ENCODE measurements at regions not wholly inside any gene's neighbourhood (a gene's known extent, or its start where the extent isn't known, plus 50 kb on each side); places are given as distances from the start of the nearest gene placed in this dataset.

GRCh38 chr9:95815961-95816360 lies 59.5 kb upstream of the ERCC6L2 start:
- H3K4me3 ChIP-seq (ENCODE audit: low read depth, low read length) = no peak overlapping the region
- no peak for DNase-seq (ENCODE audit: low read depth, low spot score)
- TF ChIP-seq CTCF (IDR thresholded peaks at IDR 0.05; ENCODE audit: low read depth, low read length) = no peak
- in situ Hi-C loops (cut with HindIII; ENCODE audit: low sequenced_read_pairs) = no loop called here

- DNase-seq (ENCODE audit: low read depth, low spot score) = peak; percentile 47
- no peak overlapping the region for H3K4me3 ChIP-seq (ENCODE audit: low read depth, low read length)
- in situ Hi-C loops (cut with HindIII; ENCODE audit: low sequenced_read_pairs) = no loop called here
- no peak for TF ChIP-seq CTCF (IDR thresholded peaks at IDR 0.05; ENCODE audit: low read depth, low read length)
Measured at GRCh38 chr9:95815133-95815532, 60.4 kb upstream of the ERCC6L2 start.

GRCh38 chr9:95813923-95814322 lies 61.6 kb upstream of the ERCC6L2 start:
- DNase-seq (ENCODE audit: low read depth, low spot score) = no peak
- no peak overlapping the region for H3K4me3 ChIP-seq (ENCODE audit: low read depth, low read length)
- TF ChIP-seq CTCF (IDR thresholded peaks at IDR 0.05; ENCODE audit: low read depth, low read length) = no peak
- in situ Hi-C loops (cut with HindIII; ENCODE audit: low sequenced_read_pairs) = no loop called here

GRCh38 chr9:95810814-95811213 lies 64.7 kb upstream of the ERCC6L2 start:
- TF ChIP-seq CTCF (IDR thresholded peaks at IDR 0.05; ENCODE audit: low read depth, low read length) = no peak
- no peak overlapping the region for H3K4me3 ChIP-seq (ENCODE audit: low read depth, low read length)
- in situ Hi-C loops (cut with HindIII; ENCODE audit: low sequenced_read_pairs) = no loop called here
- no peak for DNase-seq (ENCODE audit: low read depth, low spot score)

GRCh38 chr9:95810133-95810532 lies 65.4 kb upstream of the ERCC6L2 start:
- no peak overlapping the region for H3K4me3 ChIP-seq (ENCODE audit: low read depth, low read length)
- in situ Hi-C loops (cut with HindIII; ENCODE audit: low sequenced_read_pairs) = no loop called here
- no peak for TF ChIP-seq CTCF (IDR thresholded peaks at IDR 0.05; ENCODE audit: low read depth, low read length)
- no peak for DNase-seq (ENCODE audit: low read depth, low spot score)

- in situ Hi-C loops (cut with HindIII; ENCODE audit: low sequenced_read_pairs) = no loop called here
- H3K4me3 ChIP-seq (ENCODE audit: low read depth, low read length) = no peak overlapping the region
- no peak for TF ChIP-seq CTCF (IDR thresholded peaks at IDR 0.05; ENCODE audit: low read depth, low read length)
- no peak for DNase-seq (ENCODE audit: low read depth, low spot score)
Measured at GRCh38 chr9:95809686-95810085, 65.8 kb upstream of the ERCC6L2 start.

GRCh38 chr9:95808011-95808410 lies 67.5 kb upstream of the ERCC6L2 start:
- no peak for TF ChIP-seq CTCF (IDR thresholded peaks at IDR 0.05; ENCODE audit: low read depth, low read length)
- H3K4me3 ChIP-seq (ENCODE audit: low read depth, low read length) = no peak overlapping the region
- peak; percentile 41 for DNase-seq (ENCODE audit: low read depth, low spot score)
- in situ Hi-C loops (cut with HindIII; ENCODE audit: low sequenced_read_pairs) = no loop called here

Data from astrocyte of the spinal cord (primary cell).